Astrocyte (in vitro differentiated cells and primary cell): ENCODE measurements at regions not wholly inside any gene's neighbourhood (a gene's known extent, or its start where the extent isn't known, plus 50 kb on each side); places are given as distances from the start of the nearest gene placed in this dataset.

Experiments used
- EZH2 ChIP-seq: IDR thresholded peaks from 2 replicates; pipeline ENCODE4 v1.6.1; 2012; ENCODE audit warnings: mild to moderate bottlenecking, low read length, inconsistent platforms; ENCODE audit not compliant: insufficient read depth
- TF ChIP-seq, protein P1 (sequence below): IDR thresholded peaks from 2 replicates; pipeline ENCODE4 v1.5.1; 2011; ENCODE audit warnings: low read depth, mild to moderate bottlenecking, inconsistent platforms, low read length, moderate library complexity; ENCODE audit not compliant: insufficient read depth

DNA sequence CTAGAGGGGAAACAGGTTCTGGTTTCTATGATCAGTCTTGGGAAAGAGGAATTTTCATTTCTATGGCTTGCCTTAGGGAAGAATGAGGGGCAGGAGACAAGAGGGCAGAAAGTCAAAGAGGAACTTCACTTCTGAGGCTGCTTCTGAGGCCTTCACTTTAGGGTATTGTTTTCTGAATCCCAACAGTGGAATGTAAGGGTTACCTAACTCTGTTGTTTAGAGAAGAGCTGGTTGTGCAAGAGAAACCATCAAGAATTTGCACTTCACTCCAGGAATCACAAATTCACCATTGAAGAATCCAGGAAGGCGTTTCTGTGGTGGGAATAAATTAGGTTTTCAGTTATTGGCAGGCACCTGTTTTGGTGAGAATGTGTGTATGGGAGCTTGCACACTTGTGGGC lies 126.7 kb upstream of the AMOT start:
- TF ChIP-seq, protein P1, sequence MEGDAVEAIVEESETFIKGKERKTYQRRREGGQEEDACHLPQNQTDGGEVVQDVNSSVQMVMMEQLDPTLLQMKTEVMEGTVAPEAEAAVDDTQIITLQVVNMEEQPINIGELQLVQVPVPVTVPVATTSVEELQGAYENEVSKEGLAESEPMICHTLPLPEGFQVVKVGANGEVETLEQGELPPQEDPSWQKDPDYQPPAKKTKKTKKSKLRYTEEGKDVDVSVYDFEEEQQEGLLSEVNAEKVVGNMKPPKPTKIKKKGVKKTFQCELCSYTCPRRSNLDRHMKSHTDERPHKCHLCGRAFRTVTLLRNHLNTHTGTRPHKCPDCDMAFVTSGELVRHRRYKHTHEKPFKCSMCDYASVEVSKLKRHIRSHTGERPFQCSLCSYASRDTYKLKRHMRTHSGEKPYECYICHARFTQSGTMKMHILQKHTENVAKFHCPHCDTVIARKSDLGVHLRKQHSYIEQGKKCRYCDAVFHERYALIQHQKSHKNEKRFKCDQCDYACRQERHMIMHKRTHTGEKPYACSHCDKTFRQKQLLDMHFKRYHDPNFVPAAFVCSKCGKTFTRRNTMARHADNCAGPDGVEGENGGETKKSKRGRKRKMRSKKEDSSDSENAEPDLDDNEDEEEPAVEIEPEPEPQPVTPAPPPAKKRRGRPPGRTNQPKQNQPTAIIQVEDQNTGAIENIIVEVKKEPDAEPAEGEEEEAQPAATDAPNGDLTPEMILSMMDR: no peak
- no peak for TF ChIP-seq EZH2
